GM12892 (cell line): ENCODE measurements at regions not wholly inside any gene's neighbourhood (a gene's known extent, or its start where the extent isn't known, plus 50 kb on each side); places are given as distances from the start of the nearest gene placed in this dataset.

Experiments
- DNase-seq: peaks from one replicate; pipeline ENCODE4 v3.0.0; 2011; ENCODE audit not compliant: insufficient read length
- FAIRE-seq: peaks from 2 replicates; lab custom pipeline; 2011; peaks lifted over from hg19 to GRCh38; lab: Jason Lieb, UNC
- POLR2A ChIP-seq: IDR thresholded peaks from 2 replicates; pipeline ENCODE4 v1.6.1; 2011; ENCODE audit warnings: low read depth, low read length, control low read depth
- POLR2AphosphoS5 ChIP-seq: IDR thresholded peaks from 2 replicates; pipeline ENCODE4 v1.6.1; 2011; ENCODE audit warnings: low read depth, low read length, control low read depth
- TAF1 ChIP-seq: IDR thresholded peaks from 2 replicates; pipeline ENCODE4 v1.6.1; 2011; ENCODE audit warnings: low read depth, mild to moderate bottlenecking, control low read depth, low read length, borderline replicate concordance

GRCh38 chr18:73461038-73461779 is 593.4 kb upstream of the NETO1 start:
- no peak for FAIRE-seq
- DNase-seq: no peak
- TF ChIP-seq POLR2A (no peak), TAF1 (no peak), POLR2AphosphoS5 (no peak)

DNA sequence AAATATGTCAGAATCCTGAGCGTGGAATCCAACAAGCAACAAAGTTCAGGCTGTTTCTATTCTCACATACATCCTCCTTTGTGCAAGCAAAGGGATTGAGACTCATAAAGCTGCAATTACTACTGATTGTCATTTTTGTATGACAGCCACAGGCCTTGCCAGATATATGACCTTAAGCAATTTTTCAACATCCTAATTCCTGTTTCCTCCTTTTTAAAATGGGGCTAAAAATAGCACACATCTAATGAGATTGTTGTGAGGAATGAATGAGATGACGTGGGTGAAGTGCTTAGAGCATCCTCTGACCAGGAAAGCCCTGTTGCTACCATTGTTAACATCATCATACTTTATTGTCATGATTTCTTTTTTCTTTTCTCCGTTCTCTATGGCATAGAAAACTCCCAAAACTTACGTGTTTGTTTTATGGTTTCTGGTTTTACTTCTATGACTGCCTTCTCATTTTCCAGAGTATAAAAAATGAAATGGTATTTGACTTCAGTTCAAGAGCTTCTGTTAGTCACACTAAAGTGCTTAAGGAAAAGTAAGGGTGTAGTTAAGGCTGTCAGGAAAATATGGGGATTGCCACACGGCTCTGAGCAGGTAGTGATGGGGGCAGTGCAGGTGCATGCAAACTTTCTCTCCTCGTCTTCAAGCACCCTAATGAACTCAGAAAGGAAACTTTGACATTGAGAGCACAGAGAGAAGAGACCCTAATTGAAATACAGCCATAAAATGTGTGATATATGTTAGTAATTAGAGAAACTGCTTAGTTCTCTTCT is 590.6 kb upstream of the NETO1 start:
- no peak for FAIRE-seq
- TF ChIP-seq POLR2AphosphoS5 (no peak), TAF1 (no peak), POLR2A (no peak)
- no peak for DNase-seq

- no peak for TF ChIP-seq POLR2AphosphoS5
- no peak for TF ChIP-seq TAF1
- no peak for TF ChIP-seq POLR2A
- DNase-seq (no peak), FAIRE-seq (no peak)
Measured at GRCh38 chr18:73456643-73457042, 588.9 kb upstream of the NETO1 start.

GRCh38 chr18:73452866-73453265 is 585.1 kb upstream of the NETO1 start:
- no peak for DNase-seq
- no peak for FAIRE-seq
- TF ChIP-seq POLR2A (no peak), TAF1 (no peak), POLR2AphosphoS5 (no peak)

DNA sequence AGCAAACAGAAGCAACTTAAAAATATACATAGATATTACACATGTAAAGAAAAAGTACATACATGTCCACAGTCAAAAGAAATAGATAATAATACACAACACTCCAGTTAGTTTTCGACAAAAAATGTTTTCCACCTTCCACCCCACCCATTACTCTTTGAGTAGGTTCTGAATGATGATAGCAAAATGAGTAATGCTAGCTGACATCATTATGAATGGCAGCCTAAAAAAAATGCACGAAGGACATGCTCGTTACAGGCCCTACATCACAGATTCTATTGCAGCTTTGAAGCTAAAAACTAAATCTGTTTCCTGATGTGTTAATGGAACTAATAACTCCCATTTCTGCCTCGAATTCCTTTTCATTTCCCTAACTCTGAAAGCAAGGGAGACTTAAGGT is 578.7 kb upstream of the NETO1 start:
- TF ChIP-seq POLR2AphosphoS5 (no peak), POLR2A (no peak), TAF1 (no peak)
- no peak for DNase-seq
- FAIRE-seq: no peak

DNA sequence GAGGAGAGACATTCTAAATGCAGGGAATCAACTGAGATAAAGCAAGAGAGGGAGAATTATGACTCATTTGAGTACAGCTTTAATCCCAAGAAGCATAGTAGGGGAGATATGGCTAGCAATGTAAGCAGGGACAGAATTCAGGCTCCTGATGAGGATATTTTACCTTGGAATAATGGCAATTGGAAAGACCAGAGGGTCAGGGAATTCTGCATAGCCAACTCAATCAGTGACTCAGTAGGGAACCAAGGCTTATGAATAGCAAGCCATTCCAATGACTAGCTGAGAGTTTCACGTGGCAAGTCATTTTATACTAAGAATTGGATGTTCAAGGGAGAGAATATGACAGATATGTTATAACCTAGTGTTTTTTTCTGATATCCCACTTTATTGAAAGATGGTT is 563.8 kb upstream of the NETO1 start:
- FAIRE-seq (no peak), DNase-seq (no peak)
- no peak for TF ChIP-seq POLR2AphosphoS5
- TF ChIP-seq POLR2A: no peak
- no peak for TF ChIP-seq TAF1

- DNase-seq (no peak), FAIRE-seq (no peak)
- TF ChIP-seq TAF1: no peak
- no peak for TF ChIP-seq POLR2AphosphoS5
- TF ChIP-seq POLR2A: no peak
Measured at GRCh38 chr18:73421010-73421409, 553.2 kb upstream of the NETO1 start.

DNA sequence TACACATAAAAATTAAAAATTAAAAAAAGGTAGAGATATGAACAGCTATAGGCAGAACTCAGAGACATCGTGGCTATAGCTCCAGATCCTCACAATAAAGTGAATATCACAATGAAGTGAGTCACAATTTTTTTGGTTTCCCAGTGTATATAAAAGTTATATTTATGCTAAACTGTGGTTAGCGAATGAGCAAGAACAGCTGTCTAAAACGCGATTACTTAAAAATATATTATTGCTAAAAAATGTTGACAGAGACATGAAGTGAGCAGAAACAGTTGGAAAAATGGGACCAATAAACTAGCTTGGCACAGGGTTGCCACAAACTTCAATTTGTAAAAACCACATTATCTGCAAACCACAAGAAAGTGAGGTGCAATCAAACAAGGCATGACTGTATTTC is 551.7 kb upstream of the NETO1 start:
- DNase-seq: no peak
- no peak for FAIRE-seq
- TF ChIP-seq POLR2AphosphoS5 (no peak), POLR2A (no peak), TAF1 (no peak)

GRCh38 chr18:73414598-73414997 is 546.8 kb upstream of the NETO1 start:
- DNase-seq: no peak
- no peak for FAIRE-seq
- no peak for TF ChIP-seq TAF1
- no peak for TF ChIP-seq POLR2AphosphoS5
- TF ChIP-seq POLR2A: no peak

- FAIRE-seq (no peak), DNase-seq (no peak)
- TF ChIP-seq TAF1 (no peak), POLR2A (no peak), POLR2AphosphoS5 (no peak)
Measured at GRCh38 chr18:73414069-73414468, 546.3 kb upstream of the NETO1 start.

DNA sequence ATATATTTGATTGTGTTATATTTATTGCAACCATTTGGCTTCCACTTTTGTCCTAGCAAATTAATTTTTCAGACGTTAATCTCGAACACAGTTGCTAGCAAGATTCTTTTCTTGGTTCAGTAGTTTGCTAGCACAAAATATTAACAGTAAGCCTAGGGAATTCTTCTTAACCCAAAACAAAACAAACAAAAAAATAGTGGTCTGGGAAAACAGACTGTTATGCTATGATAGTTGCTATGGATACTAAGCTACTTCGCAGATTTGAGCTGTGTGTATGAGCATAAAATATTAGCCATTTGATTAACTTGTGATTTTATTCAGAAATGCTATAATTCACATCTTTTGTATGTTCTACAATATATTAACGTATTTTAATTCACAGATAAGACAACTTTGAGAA is 541.5 kb upstream of the NETO1 start:
- no peak for TF ChIP-seq POLR2A
- TF ChIP-seq POLR2AphosphoS5: no peak
- no peak for TF ChIP-seq TAF1
- DNase-seq: no peak
- no peak for FAIRE-seq

GRCh38 chr18:73408469-73408868 is 540.7 kb upstream of the NETO1 start:
- no peak for FAIRE-seq
- DNase-seq: no peak
- TF ChIP-seq TAF1: no peak
- TF ChIP-seq POLR2AphosphoS5: no peak
- TF ChIP-seq POLR2A: no peak
